HG02884 (cell line): ENCODE measurements at regions not wholly inside any gene's neighbourhood (a gene's known extent, or its start where the extent isn't known, plus 50 kb on each side); places are given as distances from the start of the nearest gene placed in this dataset.
"Not testable (repeated sequence)": the region's sequence is repeated elsewhere in the genome, so short reads cannot be mapped to it uniquely, and the experiment has no call there.

ENCODE experiments used
- ATAC-seq: cut with Tn5 transposase; IDR thresholded peaks from one replicate; pipeline ENCODE4 v1.9.1; 2021; ENCODE audit warnings: mild to moderate bottlenecking, moderate library complexity; ENCODE audit not compliant: unreplicated experiment

GRCh38 chr3:94314218-94314883 is 251.5 kb downstream of the NSUN3 start:
- no peak for ATAC-seq

- no peak for ATAC-seq
Measured at GRCh38 chr3:94317017-94317416, 254.2 kb downstream of the NSUN3 start.

GRCh38 chr3:94323596-94323995 is 260.7 kb downstream of the NSUN3 start:
- ATAC-seq = no peak

- ATAC-seq = no peak
Measured at GRCh38 chr3:94331831-94332230, 269.0 kb downstream of the NSUN3 start.

GRCh38 chr3:94336046-94336753 is 273.3 kb downstream of the NSUN3 start:
- no peak for ATAC-seq

GRCh38 chr3:94345101-94345500 is 282.2 kb downstream of the NSUN3 start:
- ATAC-seq = no peak

GRCh38 chr3:94349310-94349878 is 286.5 kb downstream of the NSUN3 start:
- ATAC-seq = no peak

GRCh38 chr3:94356581-94356980 is 293.7 kb downstream of the NSUN3 start:
- ATAC-seq = no peak

- ATAC-seq = no peak
Measured at GRCh38 chr3:94359996-94360395, 297.1 kb downstream of the NSUN3 start.

GRCh38 chr3:94360987-94361386 is 298.1 kb downstream of the NSUN3 start:
- ATAC-seq = no peak

GRCh38 chr3:94362393-94362792 is 299.5 kb downstream of the NSUN3 start:
- no peak for ATAC-seq

- no peak for ATAC-seq
Measured at GRCh38 chr3:94365006-94365405, 302.1 kb downstream of the NSUN3 start.

GRCh38 chr3:94372026-94372425 is 309.2 kb downstream of the NSUN3 start:
- no peak for ATAC-seq

- no peak for ATAC-seq
Measured at GRCh38 chr3:94373456-94373855, 310.6 kb downstream of the NSUN3 start.

GRCh38 chr3:94374439-94375161 is 311.7 kb downstream of the NSUN3 start:
- no peak for ATAC-seq

- ATAC-seq = not testable (repeated sequence)
Measured at GRCh38 chr3:94377123-94377696, 314.3 kb downstream of the NSUN3 start.

- not testable (repeated sequence) for ATAC-seq
Measured at GRCh38 chr3:94377863-94378262, 315.0 kb downstream of the NSUN3 start.

GRCh38 chr3:94378322-94378721 is 315.5 kb downstream of the NSUN3 start:
- ATAC-seq = no peak

- ATAC-seq = no peak
Measured at GRCh38 chr3:94379264-94379663, 316.4 kb downstream of the NSUN3 start.

- no peak for ATAC-seq
Measured at GRCh38 chr3:94394885-94395284, 332.0 kb downstream of the NSUN3 start.

GRCh38 chr3:94395851-94396250 is 333.0 kb downstream of the NSUN3 start:
- ATAC-seq = no peak
